HG02763 (cell line): ENCODE measurements at regions not wholly inside any gene's neighbourhood (a gene's known extent, or its start where the extent isn't known, plus 50 kb on each side); places are given as distances from the start of the nearest gene placed in this dataset.
"Not testable (repeated sequence)": the region's sequence is repeated elsewhere in the genome, so short reads cannot be mapped to it uniquely, and the experiment has no call there.

Experiments
- ATAC-seq: cut with Tn5 transposase; IDR thresholded peaks from one replicate; pipeline ENCODE4 v1.9.1; 2021; ENCODE audit warnings: mild to moderate bottlenecking, moderate library complexity; ENCODE audit not compliant: unreplicated experiment

GRCh38 chr1:204777591-204777990 is 92.1 kb upstream of the LRRN2 start:
- no peak for ATAC-seq

- no peak for ATAC-seq
Measured at GRCh38 chr1:204780630-204781029, 90.0 kb upstream of the NFASC start.

- no peak for ATAC-seq
Measured at GRCh38 chr1:204782118-204782700, 88.5 kb upstream of the NFASC start.

- not testable (repeated sequence) for ATAC-seq
Measured at GRCh38 chr1:204785023-204785422, 85.6 kb upstream of the NFASC start.

GRCh38 chr1:204788470-204788869 is 82.2 kb upstream of the NFASC start:
- no peak for ATAC-seq

GRCh38 chr1:204791453-204792353 is 79.0 kb upstream of the NFASC start:
- no peak for ATAC-seq

GRCh38 chr1:204792354-204792692 is 78.3 kb upstream of the NFASC start:
- no peak for ATAC-seq

GRCh38 chr1:204793259-204793914 is 77.3 kb upstream of the NFASC start:
- ATAC-seq: no peak

- not testable (repeated sequence) for ATAC-seq
Measured at GRCh38 chr1:204796886-204797285, 73.8 kb upstream of the NFASC start.

- ATAC-seq: no peak
Measured at GRCh38 chr1:204797401-204797800, 73.3 kb upstream of the NFASC start.

GRCh38 chr1:204799630-204800029 is 71.0 kb upstream of the NFASC start:
- no peak for ATAC-seq

GRCh38 chr1:204801211-204801610 is 69.5 kb upstream of the NFASC start:
- no peak for ATAC-seq

- ATAC-seq: no peak
Measured at GRCh38 chr1:204802401-204803175, 68.1 kb upstream of the NFASC start.

- ATAC-seq: no peak
Measured at GRCh38 chr1:204803607-204804006, 67.1 kb upstream of the NFASC start.

GRCh38 chr1:204806943-204807687 is 63.5 kb upstream of the NFASC start:
- peak; percentile 80 for ATAC-seq

GRCh38 chr1:204809488-204809887 is 61.2 kb upstream of the NFASC start:
- ATAC-seq: no peak

- ATAC-seq: no peak
Measured at GRCh38 chr1:204812842-204813241, 57.8 kb upstream of the NFASC start.

GRCh38 chr1:204813522-204813921 is 57.1 kb upstream of the NFASC start:
- ATAC-seq: no peak

GRCh38 chr1:204814166-204814884 is 56.3 kb upstream of the NFASC start:
- ATAC-seq: no peak

GRCh38 chr1:204817341-204817740 is 53.3 kb upstream of the NFASC start:
- ATAC-seq: no peak
